ENCODE measurements at regions not wholly inside any gene's neighbourhood (a gene's known extent, or its start where the extent isn't known, plus 50 kb on each side); places are given as distances from the start of the nearest gene placed in this dataset.

GRCh38 chr1:67627906-67628305 lies 57.1 kb upstream of the GADD45A start:
- H3K27ac Mint-ChIP-seq: no peak overlapping the region
- no peak for DNase-seq
- no peak overlapping the region for H3K4me3 Mint-ChIP-seq
- no peaks in the 10 kb centered on the region for H3K36me3 Mint-ChIP-seq (ENCODE audit: insufficient read depth)
- no peak for ATAC-seq (replicated peaks)
- peaks cover 26 to 42% of the 10 kb centered on the region in 2 donors for H3K27me3 Mint-ChIP-seq
- no peaks in the 10 kb centered on the region for H3K9me3 Mint-ChIP-seq
- H3K4me1 Mint-ChIP-seq (ENCODE audit: low read depth in 2 of 2): no peaks in the 10 kb centered on the region

GRCh38 chr1:67629370-67630075 lies 55.5 kb upstream of the GADD45A start:
- no peak for ATAC-seq (replicated peaks)
- Mint-ChIP-seq H3K9me3 (no peaks in the 10 kb centered on the region), H3K27me3 (peaks cover 26 to 42% of the 10 kb centered on the region in 2 donors), H3K27ac (no peak overlapping the region), H3K36me3 (ENCODE audit: insufficient read depth) (no peaks in the 10 kb centered on the region), H3K4me3 (no peak overlapping the region), H3K4me1 (ENCODE audit: low read depth in 2 of 2) (no peaks in the 10 kb centered on the region)
- no peak for DNase-seq

DNA sequence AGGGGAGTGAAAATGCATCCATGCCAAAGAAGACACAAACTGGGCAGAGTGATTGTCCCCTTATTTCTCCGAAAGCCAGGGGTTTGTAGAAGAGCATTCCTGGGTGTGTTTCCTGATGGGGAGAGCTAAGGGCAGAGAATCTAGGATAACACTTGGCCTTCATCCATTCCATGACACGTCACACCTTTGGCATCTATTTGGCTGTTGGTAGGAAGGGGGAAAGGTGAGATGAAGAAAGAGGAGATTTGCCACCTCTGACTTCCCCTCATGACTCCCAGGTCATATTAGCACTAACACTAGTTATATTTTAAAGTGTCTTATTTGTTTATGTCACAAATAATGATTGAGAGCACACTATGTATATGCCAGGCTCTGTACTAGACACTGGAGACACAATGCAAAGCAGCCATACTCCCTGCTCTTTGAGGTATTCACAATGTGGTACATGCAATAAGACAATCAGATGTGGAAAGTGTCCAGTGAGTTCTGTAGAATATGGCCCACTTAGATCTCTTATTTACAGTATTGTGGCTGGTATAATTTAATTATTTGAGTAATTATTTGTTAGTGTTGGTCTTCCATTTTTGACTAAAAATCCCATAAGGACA lies 54.5 kb upstream of the GADD45A start:
- H3K27ac Mint-ChIP-seq: no peak overlapping the region
- no peaks in the 10 kb centered on the region for H3K9me3 Mint-ChIP-seq
- no peaks in the 10 kb centered on the region for H3K36me3 Mint-ChIP-seq (ENCODE audit: insufficient read depth)
- no peak for ATAC-seq (replicated peaks)
- peaks cover 26 to 44% of the 10 kb centered on the region in 2 donors for H3K27me3 Mint-ChIP-seq
- H3K4me1 Mint-ChIP-seq (ENCODE audit: low read depth in 2 of 2): peaks cover 0 to 1% of the 10 kb centered on the region in 2 donors
- no peak overlapping the region for H3K4me3 Mint-ChIP-seq
- DNase-seq: no peak

- no peak overlapping the region for H3K27ac Mint-ChIP-seq
- H3K36me3 Mint-ChIP-seq (ENCODE audit: insufficient read depth): no peaks in the 10 kb centered on the region
- H3K4me3 Mint-ChIP-seq: no peak overlapping the region
- no peaks in the 10 kb centered on the region for H3K9me3 Mint-ChIP-seq
- peaks cover 0 to 3% of the 10 kb centered on the region in 2 donors for H3K4me1 Mint-ChIP-seq (ENCODE audit: low read depth in 2 of 2)
- ATAC-seq (replicated peaks) (no peak), DNase-seq (no peak)
- peaks cover 15 to 38% of the 10 kb centered on the region in 2 donors for H3K27me3 Mint-ChIP-seq
Measured at GRCh38 chr1:67632356-67632755, 52.6 kb upstream of the GADD45A start.

DNA sequence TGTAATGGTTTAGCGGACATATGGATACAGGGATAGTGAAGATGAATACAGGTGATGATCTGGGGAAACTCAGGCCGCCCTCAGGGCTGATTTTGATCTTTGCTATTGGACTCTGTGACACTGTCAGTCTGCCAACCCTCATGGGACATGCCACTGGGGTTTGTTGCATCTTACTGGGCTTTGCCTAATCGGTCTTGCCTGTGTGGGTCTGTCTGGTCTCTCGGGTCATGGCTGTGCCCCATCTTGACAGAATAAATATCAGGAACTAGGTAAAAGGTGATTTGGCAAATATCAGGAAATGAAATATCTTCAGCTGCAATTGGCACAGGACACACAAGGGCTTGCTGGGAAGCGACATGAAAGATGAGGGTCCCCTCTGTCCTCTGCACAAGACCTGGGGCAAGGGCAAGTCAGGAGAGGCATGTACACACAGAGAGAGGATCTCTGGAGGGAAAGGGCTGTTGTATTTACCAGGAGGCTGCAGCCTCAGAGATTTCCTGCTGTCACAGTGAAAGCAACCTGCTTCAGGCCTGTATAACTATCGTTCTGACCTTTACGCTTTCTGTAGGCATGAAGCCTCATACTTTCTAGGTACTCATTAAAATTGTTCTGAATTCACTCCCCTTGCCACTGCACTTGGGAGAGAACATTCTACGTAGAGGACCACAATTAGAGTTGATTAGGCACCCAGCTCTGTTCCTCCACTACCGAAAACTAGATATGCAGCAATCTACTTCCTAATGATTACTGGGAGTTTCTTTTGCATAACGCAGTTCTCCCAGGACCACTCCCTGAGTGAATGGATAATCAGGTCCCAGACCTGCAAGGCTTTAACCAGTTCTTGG lies 52.0 kb upstream of the GADD45A start:
- H3K27me3 Mint-ChIP-seq: peaks cover 10 to 31% of the 10 kb centered on the region in 2 donors
- no peak overlapping the region for H3K27ac Mint-ChIP-seq
- H3K4me1 Mint-ChIP-seq (ENCODE audit: low read depth in 2 of 2): peaks cover 0 to 3% of the 10 kb centered on the region in 2 donors
- DNase-seq: no peak
- ATAC-seq (replicated peaks): no peak
- no peaks in the 10 kb centered on the region for H3K36me3 Mint-ChIP-seq (ENCODE audit: insufficient read depth)
- no peak overlapping the region for H3K4me3 Mint-ChIP-seq
- H3K9me3 Mint-ChIP-seq: no peaks in the 10 kb centered on the region

DNA sequence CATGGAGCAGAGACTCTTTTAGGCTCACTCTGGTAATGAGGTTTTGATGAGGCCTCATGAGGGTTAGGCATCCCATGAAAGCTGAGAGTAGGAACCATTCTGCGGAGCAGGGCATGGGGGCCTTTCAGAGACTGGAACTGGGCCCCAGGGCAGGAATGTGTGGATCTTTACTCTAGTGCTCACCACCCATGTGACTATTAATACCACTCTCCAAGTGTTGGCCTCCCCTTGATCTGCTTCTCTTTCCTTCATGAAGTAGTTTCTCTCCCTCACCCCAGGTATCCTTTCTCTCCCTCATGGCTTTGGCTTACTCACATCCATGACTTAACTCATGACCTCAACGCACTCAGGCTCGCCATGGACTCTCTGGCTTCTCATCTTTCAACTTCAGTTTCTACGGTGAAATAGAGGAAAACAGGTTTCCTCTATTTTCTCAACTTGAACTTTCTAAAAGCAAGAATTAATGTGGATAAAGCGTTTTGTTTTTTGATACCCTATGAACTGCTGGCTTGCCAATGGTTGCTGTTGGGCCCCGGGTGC lies 50.5 kb upstream of the GADD45A start:
- DNase-seq: no peak
- Mint-ChIP-seq H3K4me1 (ENCODE audit: low read depth in 2 of 2) (peaks cover 0 to 3% of the 10 kb centered on the region in 2 donors), H3K36me3 (ENCODE audit: insufficient read depth) (no peaks in the 10 kb centered on the region), H3K9me3 (no peaks in the 10 kb centered on the region), H3K4me3 (no peak overlapping the region), H3K27me3 (peaks cover 0 to 21% of the 10 kb centered on the region in 2 donors), H3K27ac (no peak overlapping the region)
- ATAC-seq (replicated peaks): no peak

DNA sequence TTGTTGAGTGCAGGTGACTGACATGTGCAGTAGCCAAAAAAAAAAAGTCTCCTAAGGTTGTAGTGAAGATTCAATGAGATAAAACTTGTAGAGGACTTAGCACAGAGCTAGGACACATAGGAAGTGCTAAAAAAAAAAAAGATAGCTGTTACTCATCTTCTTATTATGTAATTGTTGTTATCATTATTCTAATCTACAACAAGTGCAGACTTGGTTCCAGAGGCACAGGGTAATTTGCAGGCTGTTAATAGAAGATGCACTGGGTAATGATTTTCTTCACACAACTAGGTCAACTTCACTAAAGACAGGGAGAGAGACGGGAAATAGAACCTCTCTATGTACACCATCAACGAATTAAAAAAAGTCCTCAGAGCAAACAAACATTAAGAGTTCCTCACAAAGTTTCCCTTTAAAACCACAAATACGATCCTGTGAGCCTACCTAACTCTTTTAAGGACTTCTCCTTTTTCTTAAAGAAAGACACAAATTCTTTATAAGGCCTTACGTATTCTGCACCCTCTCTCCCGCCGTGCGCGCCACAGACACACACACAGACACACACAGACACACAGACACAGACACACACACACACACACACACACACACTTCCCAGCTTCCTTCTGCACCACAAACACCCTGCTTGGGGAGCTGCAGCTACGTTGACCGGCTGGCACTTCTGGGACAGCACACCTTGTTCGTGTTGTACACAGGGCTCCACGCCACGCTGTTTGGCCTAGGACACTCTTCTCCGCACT lies 49.8 kb upstream of the GADD45A start:
- Mint-ChIP-seq H3K36me3 (ENCODE audit: insufficient read depth) (no peaks in the 10 kb centered on the region), H3K27me3 (peaks cover 2 to 17% of the 10 kb centered on the region in 2 donors), H3K27ac (peak overlapping the region in 1 of 2 donors; percentile 27), H3K9me3 (no peaks in the 10 kb centered on the region), H3K4me3 (no peak overlapping the region), H3K4me1 (ENCODE audit: low read depth in 2 of 2) (peaks cover 0 to 3% of the 10 kb centered on the region in 2 donors)
- ATAC-seq (replicated peaks) (peak; percentile 62), DNase-seq (no peak)

Data from effector memory CD8-positive, alpha-beta T cell (primary cell).